HepG2 (cell line): ENCODE measurements at regions not wholly inside any gene's neighbourhood (a gene's known extent, or its start where the extent isn't known, plus 50 kb on each side); places are given as distances from the start of the nearest gene placed in this dataset.

Source experiments
- FOXK2 ChIP-seq: fragments of 450-650 bp; IDR thresholded peaks from 2 replicates; pipeline ENCODE4 v1.6.1; 2016
- FOXO4 ChIP-seq: sonication (generic); formaldehyde crosslinking; conservative IDR thresholded peaks from 2 replicates; pipeline ENCODE4 v1.8.1; 2023; ENCODE audit warnings: missing genetic modification reagents
- PHF21A ChIP-seq: sonication (generic); formaldehyde crosslinking; IDR thresholded peaks from 2 replicates; pipeline ENCODE4 v1.5.0; 2020; ENCODE audit warnings: mild to moderate bottlenecking, missing genetic modification reagents
- SOX13 ChIP-seq, 3 experiments: fragments of 450-650 bp in 1 of 3; sonication (generic) in 1 of 3; formaldehyde crosslinking in 1 of 3; IDR thresholded peaks in 2 of 3; conservative IDR thresholded peaks in 1 of 3; 2 replicates each; pipeline versions ENCODE4 v1.5.0 to v1.6.1; 2016 to 2020; ENCODE audit warnings: antibody characterized with exemption in 1 of 3, mild to moderate bottlenecking in 1 of 3, missing compliant biosample characterization in 1 of 3, missing genetic modification reagents in 1 of 3, moderate library complexity in 1 of 3
- SRSF9 ChIP-seq: fragments of 200-400 bp; formaldehyde crosslinking; IDR thresholded peaks from 2 replicates; pipeline ENCODE4 v1.6.1; 2018; ENCODE audit warnings: borderline replicate concordance, mild to moderate bottlenecking, low read depth, low read length; ENCODE audit not compliant: insufficient read depth, poor library complexity, severe bottlenecking
- THRA ChIP-seq: sonication (generic); formaldehyde crosslinking; IDR thresholded peaks from 2 replicates; pipeline ENCODE4 v1.4.0; 2020; ENCODE audit warnings: missing genetic modification reagents, borderline replicate concordance
- ZMYM3 ChIP-seq: sonication (generic); formaldehyde crosslinking; IDR thresholded peaks from 2 replicates; pipeline ENCODE4 v1.5.1; 2020; ENCODE audit warnings: mild to moderate bottlenecking, missing genetic modification reagents
- ZNF160 ChIP-seq: sonication (generic); formaldehyde crosslinking; IDR thresholded peaks from 2 replicates; pipeline ENCODE4 v1.8.0; 2022; ENCODE audit warnings: mild to moderate bottlenecking, inconsistent platforms, missing genetic modification reagents
- ZNF280B ChIP-seq: sonication (generic); formaldehyde crosslinking; IDR thresholded peaks from 2 replicates; pipeline ENCODE4 v1.5.0; 2020; ENCODE audit warnings: missing genetic modification reagents, mild to moderate bottlenecking, borderline replicate concordance
- ZNF354B ChIP-seq: sonication (generic); formaldehyde crosslinking; IDR thresholded peaks from 2 replicates; pipeline ENCODE4 v1.8.0; 2022; ENCODE audit warnings: mild to moderate bottlenecking, missing genetic modification reagents
- ZNF446 ChIP-seq: sonication (generic); formaldehyde crosslinking; IDR thresholded peaks from 2 replicates; pipeline ENCODE4 v1.5.0; 2020; ENCODE audit warnings: mild to moderate bottlenecking, missing genetic modification reagents
- ZNF629 ChIP-seq: sonication (generic); formaldehyde crosslinking; conservative IDR thresholded peaks from 2 replicates; pipeline ENCODE4 v1.5.0; 2020; ENCODE audit warnings: missing genetic modification reagents
- ZNF646 ChIP-seq: sonication (generic); formaldehyde crosslinking; IDR thresholded peaks from 2 replicates; pipeline ENCODE4 v1.9.0; 2021; ENCODE audit warnings: mild to moderate bottlenecking, missing genetic modification reagents
- ZNF704 ChIP-seq: sonication (generic); formaldehyde crosslinking; IDR thresholded peaks from 2 replicates; pipeline ENCODE4 v1.8.1; 2023; ENCODE audit warnings: mild to moderate bottlenecking, inconsistent platforms, moderate library complexity, missing genetic modification reagents, borderline replicate concordance
- ZNF761 ChIP-seq: sonication (generic); formaldehyde crosslinking; conservative IDR thresholded peaks from 2 replicates; pipeline ENCODE4 v1.4.0; 2020; ENCODE audit warnings: mild to moderate bottlenecking, missing genetic modification reagents

GRCh38 chr12:115451151-115451779, 767.3 kb upstream of the TBX3 start (continued):
- TF ChIP-seq ZNF761 (CRISPR knock-in tag), result no peak
- no peak for TF ChIP-seq FOXK2
- 0 out of 2 replicates have a peak, but pooled peaks have one; percentile 2 for TF ChIP-seq PHF21A (CRISPR knock-in tag)
- no peak for TF ChIP-seq ZNF646 (CRISPR knock-in tag)
- TF ChIP-seq FOXO4 (CRISPR knock-in tag), result no peak
- no peak for TF ChIP-seq ZNF629
- TF ChIP-seq ZMYM3 (CRISPR knock-in tag), result peak; percentile 54; the same call in 1 of the 2 replicates
- TF ChIP-seq ZNF354B, result no peak
- TF ChIP-seq ZNF160, result no peak
- TF ChIP-seq ZNF446, result no peak
- no peak for TF ChIP-seq ZNF280B (CRISPR knock-in tag)
- TF ChIP-seq SOX13 (IDR thresholded peaks at IDR 0.05), result no peak
- TF ChIP-seq SOX13 (CRISPR knock-in tag; conservative IDR thresholded peaks at IDR 0.05 in 1 of 2, IDR thresholded peaks at IDR 0.05 in 1 of 2), result no peak
- peak; percentile 25; the same call in 1 of the 2 replicates for TF ChIP-seq THRA (CRISPR knock-in tag)
- no peak for TF ChIP-seq SRSF9
- TF ChIP-seq ZNF704 (CRISPR knock-in tag), result no peak
